Activated CD8-positive, alpha-beta T cell treated with anti-CD3 and anti-CD28 coated beads for 36 hours (primary cell): ENCODE measurements at regions not wholly inside any gene's neighbourhood (a gene's known extent, or its start where the extent isn't known, plus 50 kb on each side); places are given as distances from the start of the nearest gene placed in this dataset.

Experiments used
- ATAC-seq: fragments of 200-7000 bp; cut with Tn5 transposase; one replicate; pipeline ENCODE4 v1.10.0; 2021; ENCODE audit warnings: mild to moderate bottlenecking, moderate library complexity
- CTCF ChIA-PET: fragments of 350-600 bp; sonication (Branson Sonifier 250); formaldehyde crosslinking; loops from one replicate; lab custom pipeline; 2021; ENCODE audit warnings: antibody characterized with exemption; lab: Charles Lee
- POLR2A ChIA-PET: fragments of 350-600 bp; sonication (Branson Sonifier 250); formaldehyde crosslinking; loops from one replicate; lab custom pipeline; 2021; ENCODE audit warnings: antibody characterized with exemption; lab: Charles Lee
- DNase-seq: peaks from one replicate; pipeline ENCODE4 v3.0.0-alpha.2; 2020
- H3K27ac Mint-ChIP-seq: one replicate; pipeline ENCODE4 v1.8.0; 2021; ENCODE audit warnings: mild to moderate bottlenecking, mixed read lengths
- H3K27me3 Mint-ChIP-seq: one replicate; pipeline ENCODE4 v1.8.0; 2021; ENCODE audit warnings: mixed read lengths
- H3K36me3 Mint-ChIP-seq: one replicate; pipeline ENCODE4 v1.8.0; 2021; ENCODE audit warnings: low read depth, mixed read lengths
- H3K4me1 Mint-ChIP-seq: one replicate; pipeline ENCODE4 v1.8.0; 2021; ENCODE audit warnings: low read depth, mixed read lengths
- H3K4me3 Mint-ChIP-seq: one replicate; pipeline ENCODE4 v1.8.0; 2021; ENCODE audit warnings: mild to moderate bottlenecking, moderate library complexity, mixed read lengths
- H3K9me3 Mint-ChIP-seq: one replicate; pipeline ENCODE4 v1.8.0; 2021; ENCODE audit warnings: mixed read lengths
- CTCF ChIP-seq: fragments of 200-600 bp; IDR thresholded peaks from one replicate; pipeline ENCODE4 v1.8.0; 2022; ENCODE audit warnings: antibody characterized with exemption, mild to moderate bottlenecking
- intact Hi-C: fragments of 100-400 bp; cut with micrococcal nuclease; formaldehyde crosslinking; loops from one replicate; pipeline ENCODE4 v1.10.0; 2022

GRCh38 chr6:113508249-113508648 is 348.9 kb upstream of the MARCKS start:
- Mint-ChIP-seq H3K4me1 (no peaks in the 10 kb centered on the region), H3K27ac (no peak overlapping the region), H3K27me3 (no peaks in the 10 kb centered on the region), H3K9me3 (no peaks in the 10 kb centered on the region), H3K4me3 (no peak overlapping the region), H3K36me3 (no peaks in the 10 kb centered on the region)
- ATAC-seq (no peak), DNase-seq (no peak)
- CTCF ChIA-PET = no interaction called here
- POLR2A ChIA-PET = no interaction called here
- no peak for TF ChIP-seq CTCF
- intact Hi-C loops = no loop called here

GRCh38 chr6:113511100-113511499 is 346.0 kb upstream of the MARCKS start:
- ATAC-seq (no peak), DNase-seq (no peak)
- TF ChIP-seq CTCF = no peak
- Mint-ChIP-seq H3K36me3 (no peaks in the 10 kb centered on the region), H3K4me3 (no peak overlapping the region), H3K27me3 (no peaks in the 10 kb centered on the region), H3K27ac (no peak overlapping the region), H3K4me1 (no peaks in the 10 kb centered on the region), H3K9me3 (peaks cover 3% of the 10 kb centered on the region)
- intact Hi-C loops = no loop called here
- ChIA-PET CTCF (no interaction called here), POLR2A (no interaction called here)

DNA sequence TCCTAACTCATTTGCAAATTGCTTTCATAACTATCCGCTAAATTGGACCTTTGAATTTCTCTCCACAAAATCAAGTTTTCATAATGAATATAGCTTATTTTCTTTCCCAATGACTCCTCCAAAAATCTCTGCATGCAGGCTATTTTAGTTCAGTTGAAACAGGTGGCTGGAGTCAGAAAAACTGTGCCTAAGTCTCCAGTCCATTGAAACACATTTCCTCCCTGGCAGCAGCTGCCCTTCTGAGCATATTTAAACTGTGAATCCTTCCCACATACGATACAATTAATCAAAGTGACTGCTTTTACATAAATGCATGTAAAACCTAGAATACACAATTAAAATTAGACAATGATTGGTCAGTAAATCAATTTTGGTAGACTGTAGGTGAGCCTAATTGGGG is 344.6 kb upstream of the MARCKS start:
- H3K4me3 Mint-ChIP-seq = no peak overlapping the region
- no peak overlapping the region for H3K27ac Mint-ChIP-seq
- intact Hi-C loops = no loop called here
- H3K9me3 Mint-ChIP-seq = peaks cover 3% of the 10 kb centered on the region
- ChIA-PET POLR2A (no interaction called here), CTCF (no interaction called here)
- ATAC-seq (no peak), DNase-seq (no peak)
- no peak for TF ChIP-seq CTCF
- no peaks in the 10 kb centered on the region for H3K36me3 Mint-ChIP-seq
- H3K4me1 Mint-ChIP-seq = no peaks in the 10 kb centered on the region
- H3K27me3 Mint-ChIP-seq = no peaks in the 10 kb centered on the region

GRCh38 chr6:113513086-113513485 is 344.1 kb upstream of the MARCKS start:
- Mint-ChIP-seq H3K9me3 (peaks cover 3% of the 10 kb centered on the region), H3K4me1 (no peaks in the 10 kb centered on the region), H3K36me3 (no peaks in the 10 kb centered on the region), H3K27ac (no peak overlapping the region), H3K4me3 (no peak overlapping the region), H3K27me3 (no peaks in the 10 kb centered on the region)
- intact Hi-C loops = no loop called here
- ChIA-PET POLR2A (no interaction called here), CTCF (no interaction called here)
- no peak for DNase-seq
- no peak for ATAC-seq
- no peak for TF ChIP-seq CTCF

GRCh38 chr6:113522376-113522775 is 334.8 kb upstream of the MARCKS start:
- ATAC-seq (no peak), DNase-seq (no peak)
- H3K4me3 Mint-ChIP-seq = no peak overlapping the region
- H3K27ac Mint-ChIP-seq = no peak overlapping the region
- no peak for TF ChIP-seq CTCF
- no peaks in the 10 kb centered on the region for H3K36me3 Mint-ChIP-seq
- no peaks in the 10 kb centered on the region for H3K4me1 Mint-ChIP-seq
- POLR2A ChIA-PET = no interaction called here
- no peaks in the 10 kb centered on the region for H3K9me3 Mint-ChIP-seq
- CTCF ChIA-PET = no interaction called here
- intact Hi-C loops = no loop called here
- no peaks in the 10 kb centered on the region for H3K27me3 Mint-ChIP-seq
